CD4-positive, alpha-beta T cell treated with Interleukin-15 for 1 hour (primary cell): ENCODE measurements at regions not wholly inside any gene's neighbourhood (a gene's known extent, or its start where the extent isn't known, plus 50 kb on each side); places are given as distances from the start of the nearest gene placed in this dataset.

ENCODE experiments used
- DNase-seq: peaks from one replicate; pipeline ENCODE4 v3.0.0-alpha.2; 2020

DNA sequence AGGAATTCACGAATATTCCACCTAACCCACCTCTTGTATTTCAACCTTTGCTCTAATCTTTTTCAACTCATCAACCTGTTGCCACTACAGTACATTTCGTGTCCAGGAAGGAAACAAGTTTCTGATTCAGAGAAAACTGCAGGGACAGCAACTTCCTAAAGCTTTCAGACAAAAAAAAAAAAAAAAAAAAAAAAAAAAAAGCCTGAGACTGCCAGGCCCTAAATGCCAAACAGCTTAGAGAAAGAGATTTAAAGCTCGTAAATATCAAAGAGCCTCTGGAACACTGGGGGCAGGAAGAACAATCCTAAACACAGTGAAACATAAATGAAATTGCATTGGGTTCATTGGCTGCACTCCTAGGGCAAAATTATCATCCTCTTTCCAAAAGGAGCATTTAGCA, 411.2 kb upstream of the SPTLC3 start:
- no peak for DNase-seq

DNA sequence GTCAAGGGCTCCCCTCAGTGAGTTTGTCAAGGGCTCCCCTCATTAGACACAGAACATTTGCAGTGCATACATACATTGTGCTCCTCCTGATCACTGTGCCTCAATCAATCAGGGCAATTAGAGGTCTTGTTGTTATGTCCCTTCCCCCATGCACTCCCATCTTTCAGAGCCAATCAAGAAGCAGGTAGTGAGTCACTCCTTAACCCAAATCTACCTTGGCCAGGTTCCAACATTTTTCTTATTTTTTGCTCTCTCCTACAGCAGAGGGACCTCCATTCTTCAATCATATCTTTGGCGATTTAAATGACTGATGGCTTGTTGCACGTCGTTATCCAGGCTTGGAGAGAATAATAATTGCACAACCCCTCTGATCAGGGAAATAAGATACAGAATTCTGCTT, 409.9 kb upstream of the SPTLC3 start:
- no peak for DNase-seq

DNA sequence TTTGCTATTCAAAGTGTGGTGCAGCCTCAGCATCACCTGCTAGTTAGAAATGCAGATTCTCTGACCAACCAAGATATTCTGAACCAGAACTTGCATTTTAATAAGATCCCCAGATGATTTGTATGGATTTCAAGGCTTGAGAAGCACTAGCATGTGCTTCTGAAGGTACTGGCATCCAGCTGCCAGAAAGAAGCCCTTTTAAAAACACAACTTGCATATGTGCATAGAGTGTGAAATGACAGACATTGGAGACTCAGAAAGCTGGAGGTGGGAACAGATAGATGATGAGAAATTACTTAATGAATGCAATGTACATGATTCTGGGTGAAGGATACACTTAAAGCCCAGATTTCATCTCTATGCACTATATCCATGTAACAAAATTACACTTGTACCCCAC, 409.3 kb upstream of the SPTLC3 start:
- DNase-seq: no peak

DNA sequence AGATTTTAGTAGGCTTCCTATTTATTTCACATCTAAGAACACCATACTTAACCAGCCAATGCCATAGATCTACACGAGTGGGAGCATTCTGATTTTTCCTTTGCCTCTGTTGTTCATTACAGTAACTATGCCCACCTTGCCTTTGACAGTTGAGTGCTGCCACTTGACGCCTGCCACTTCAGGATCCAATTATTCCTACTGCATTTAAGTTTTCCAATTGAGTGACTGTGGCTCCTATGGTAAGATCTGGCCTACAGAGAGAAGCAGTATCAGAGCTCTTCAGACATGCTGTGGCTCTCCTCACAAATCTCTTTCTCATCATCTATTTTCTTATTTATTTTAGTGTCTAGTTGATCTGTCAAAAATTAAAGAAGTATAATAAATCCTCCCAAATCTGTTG, 403.0 kb upstream of the SPTLC3 start:
- no peak for DNase-seq

DNA sequence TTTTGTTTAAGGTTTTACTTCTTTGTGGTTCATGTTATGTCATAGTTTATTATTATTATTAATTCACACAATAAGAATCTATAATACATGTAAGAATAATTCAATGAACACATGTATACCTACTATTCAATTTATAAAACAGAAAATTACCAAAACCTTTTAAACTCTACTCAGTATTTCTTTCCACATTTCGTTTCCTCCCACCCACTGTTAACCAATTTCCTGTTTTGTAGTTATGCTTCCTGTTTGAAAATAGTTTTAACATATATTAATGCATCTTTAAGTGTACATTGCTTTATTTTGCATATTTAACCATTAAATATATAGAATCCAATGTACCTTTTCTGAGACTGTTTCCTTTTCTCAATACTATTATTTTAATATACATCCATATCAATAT, 397.9 kb upstream of the SPTLC3 start:
- DNase-seq: no peak

DNA sequence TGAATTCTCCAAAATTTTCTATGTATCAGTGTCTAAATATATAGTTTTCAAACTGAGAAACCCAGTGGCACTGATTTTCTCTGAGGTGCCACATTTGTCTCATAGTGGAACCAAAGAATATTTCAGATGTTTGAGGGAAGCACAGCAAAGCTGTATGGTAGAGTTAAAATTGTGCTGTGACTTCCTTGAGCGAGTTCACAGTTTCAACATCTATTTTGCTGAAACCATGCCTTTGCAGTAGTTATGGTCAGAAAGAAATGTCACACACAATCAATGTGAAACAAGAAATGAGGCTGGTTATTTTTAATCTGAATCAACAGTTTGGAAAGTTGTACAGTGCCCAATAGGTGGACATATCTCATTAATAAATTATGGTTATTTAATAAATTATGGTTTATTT, 394.0 kb upstream of the SPTLC3 start:
- no peak for DNase-seq

DNA sequence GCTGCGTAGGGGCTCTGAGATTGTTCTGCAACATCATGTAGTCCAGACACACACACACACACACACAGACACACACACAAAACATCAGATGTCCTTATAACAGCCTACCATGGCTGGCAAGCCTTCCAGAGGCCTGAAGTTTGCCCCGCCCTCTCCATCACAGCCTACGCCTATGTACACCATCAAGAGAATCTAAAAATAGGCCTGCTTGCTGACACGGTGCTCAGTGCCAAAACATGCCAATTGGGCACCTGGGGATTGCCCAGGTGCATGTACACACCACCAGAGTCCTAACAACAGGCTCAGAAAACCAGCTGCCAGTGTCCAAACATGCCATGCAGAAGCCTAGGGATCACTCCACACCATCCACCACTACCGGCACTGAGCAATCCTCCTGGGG, 391.7 kb upstream of the SPTLC3 start:
- DNase-seq: no peak

DNA sequence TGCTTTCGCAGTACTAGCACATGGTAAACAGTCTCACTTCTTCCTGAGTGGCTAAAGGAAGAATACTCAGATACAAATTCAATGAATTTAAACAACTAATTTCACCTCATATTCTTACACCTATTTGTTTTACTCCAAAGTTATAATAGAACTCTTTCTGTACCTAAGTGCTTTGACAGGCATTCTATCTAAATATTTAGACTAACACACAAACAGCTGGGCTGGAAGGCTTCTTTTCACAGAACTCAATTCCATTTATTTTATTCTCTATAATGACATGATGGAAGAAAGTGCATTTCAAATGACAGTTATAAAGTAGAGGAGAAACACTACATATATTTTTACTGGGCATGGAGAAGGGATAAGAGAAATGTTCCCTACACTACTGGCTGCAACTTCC, 384.9 kb upstream of the SPTLC3 start:
- DNase-seq: no peak

DNA sequence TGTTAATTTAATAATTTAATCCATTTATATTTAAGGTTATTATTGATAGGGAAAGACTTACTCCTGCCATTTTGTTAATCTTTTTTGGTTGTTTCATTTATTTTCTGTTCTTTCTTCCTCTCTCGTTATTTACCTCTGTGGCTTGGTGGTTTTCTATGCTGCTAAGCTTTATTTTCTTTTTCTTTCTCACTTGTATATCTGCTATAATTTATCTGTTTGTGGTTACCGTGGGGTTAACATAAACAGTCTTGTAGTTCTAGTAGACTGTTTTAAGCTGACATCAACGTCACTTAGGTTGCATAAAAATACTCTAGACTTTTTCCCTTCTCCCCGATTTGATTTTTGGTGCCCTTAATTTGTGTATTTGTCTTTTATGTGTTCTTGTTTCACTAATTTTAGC, 381.3 kb upstream of the SPTLC3 start:
- DNase-seq: no peak

DNA sequence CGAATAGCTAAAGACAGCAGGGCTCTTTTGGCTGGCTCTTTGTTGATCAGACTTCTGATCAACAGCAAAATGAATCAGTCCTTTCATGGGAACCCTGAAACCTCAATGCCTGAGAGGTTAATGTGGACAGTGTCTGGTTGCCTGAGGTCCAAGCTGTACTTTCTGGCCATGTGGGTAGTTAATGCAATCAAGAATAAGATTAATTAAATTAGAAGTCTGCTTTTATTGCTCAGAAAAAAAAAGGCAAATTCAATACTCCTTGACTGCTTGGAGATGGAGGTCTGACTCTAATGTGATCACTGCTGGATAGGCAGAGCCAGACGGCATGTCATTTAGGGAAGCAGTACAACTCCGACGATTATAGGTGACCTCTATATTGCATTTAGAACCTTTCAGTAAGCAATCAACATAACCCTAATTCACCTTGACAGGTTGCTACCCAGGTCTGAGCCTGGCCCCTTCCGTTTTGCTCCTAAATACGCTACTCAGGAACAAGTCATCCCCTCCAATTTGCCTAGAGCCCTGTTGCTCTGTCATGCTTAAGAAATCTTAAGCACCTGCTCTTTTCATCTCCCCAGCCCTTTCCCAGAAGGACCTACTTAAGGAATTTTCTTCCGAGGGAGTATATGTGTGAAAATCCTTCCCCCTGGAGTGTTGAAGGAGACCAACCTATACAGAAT, 370.0 kb upstream of the SPTLC3 start:
- DNase-seq: no peak

DNA sequence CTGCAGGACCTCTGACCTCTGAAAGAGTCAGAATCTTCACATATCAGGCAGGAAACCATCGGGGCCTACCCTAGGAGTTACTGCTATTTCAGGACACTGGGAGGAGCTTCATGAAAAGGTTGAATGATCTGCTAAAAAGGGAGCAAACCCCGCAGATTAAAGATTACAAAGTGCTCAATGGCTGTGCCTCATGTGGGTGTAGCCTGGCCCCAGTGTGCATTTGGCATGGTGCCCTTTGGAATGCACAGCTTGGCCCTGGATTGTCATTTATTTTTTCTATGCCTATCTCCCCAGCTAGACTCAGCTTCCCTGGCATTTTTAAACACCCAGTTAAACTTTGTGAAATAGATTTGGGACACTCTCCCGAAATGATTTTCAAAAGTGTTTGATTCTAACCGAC, 368.5 kb upstream of the SPTLC3 start:
- DNase-seq: no peak

DNA sequence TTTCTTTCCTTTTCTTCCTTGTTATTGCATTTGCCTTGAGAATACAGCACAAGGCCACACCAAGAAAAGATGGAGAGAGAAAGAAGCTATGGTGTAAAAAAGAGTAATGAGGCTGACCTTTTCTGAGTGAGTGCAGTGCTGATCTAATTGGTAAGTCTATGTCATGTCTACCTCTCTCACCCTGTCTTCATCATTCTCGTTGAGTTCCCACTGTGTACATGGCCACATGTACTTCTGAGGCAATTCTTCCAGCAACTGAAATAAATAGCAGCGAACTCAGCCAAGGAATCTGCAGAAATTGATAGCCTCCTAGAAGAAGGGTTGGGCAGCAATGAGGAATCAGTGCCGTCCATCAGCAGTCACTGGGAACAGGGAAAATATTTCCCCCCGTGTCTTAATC, 367.2 kb upstream of the SPTLC3 start:
- no peak for DNase-seq

DNA sequence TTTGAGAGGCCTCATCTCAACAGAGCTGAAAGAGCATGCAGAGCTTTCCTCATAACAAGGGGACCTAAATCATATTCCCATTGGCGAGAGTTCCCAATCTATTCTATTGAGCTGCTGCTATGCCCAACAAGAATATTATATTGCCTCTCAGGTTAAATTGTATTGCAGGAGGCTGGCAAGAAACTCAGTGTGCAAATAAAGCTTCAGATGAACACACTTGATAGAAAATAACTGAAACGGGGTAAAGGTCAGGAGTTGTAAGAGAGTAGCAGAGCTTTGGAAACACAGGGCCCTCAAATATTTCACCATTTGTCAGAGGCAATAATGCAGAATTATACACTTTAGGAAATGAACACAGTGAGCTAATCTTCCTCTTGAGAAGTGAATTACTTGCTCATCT, 364.3 kb upstream of the SPTLC3 start:
- no peak for DNase-seq

DNA sequence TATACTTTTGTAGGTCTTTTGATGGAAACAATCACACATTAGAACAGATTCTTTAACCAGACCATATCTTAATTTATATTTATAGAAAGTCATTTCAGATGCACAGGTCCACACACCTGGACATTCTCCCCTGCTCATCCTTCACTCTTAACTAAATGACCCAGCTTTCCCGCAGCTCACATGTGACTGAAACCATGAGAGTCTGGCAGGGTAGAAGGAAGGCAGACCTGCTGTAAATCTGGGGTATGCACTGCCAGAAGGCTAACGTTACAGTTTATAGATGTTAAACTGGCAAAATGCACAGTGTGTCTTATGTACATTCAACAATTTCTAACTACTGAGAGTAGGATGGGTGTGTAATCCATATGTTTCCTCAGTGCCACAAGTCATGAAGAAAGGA, 359.5 kb upstream of the SPTLC3 start:
- DNase-seq: no peak

DNA sequence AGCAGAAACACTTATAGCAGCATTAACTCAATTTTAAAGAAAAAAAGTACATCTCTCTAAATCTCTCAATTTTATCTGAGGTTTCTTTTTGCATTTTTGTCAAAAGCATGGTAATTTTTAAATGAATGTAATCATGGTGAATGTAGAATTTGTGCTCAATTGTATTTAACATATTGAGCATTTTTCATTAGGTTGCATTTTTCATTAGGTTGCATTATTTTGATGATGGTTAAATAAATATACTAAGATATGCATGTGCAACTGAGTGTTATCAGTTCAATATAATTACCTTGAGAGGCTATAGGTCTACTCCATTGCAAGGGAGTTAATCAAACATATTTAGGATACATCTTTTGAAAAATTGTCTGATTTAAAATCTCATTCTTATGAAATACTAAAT, 355.1 kb upstream of the SPTLC3 start:
- no peak for DNase-seq

DNA sequence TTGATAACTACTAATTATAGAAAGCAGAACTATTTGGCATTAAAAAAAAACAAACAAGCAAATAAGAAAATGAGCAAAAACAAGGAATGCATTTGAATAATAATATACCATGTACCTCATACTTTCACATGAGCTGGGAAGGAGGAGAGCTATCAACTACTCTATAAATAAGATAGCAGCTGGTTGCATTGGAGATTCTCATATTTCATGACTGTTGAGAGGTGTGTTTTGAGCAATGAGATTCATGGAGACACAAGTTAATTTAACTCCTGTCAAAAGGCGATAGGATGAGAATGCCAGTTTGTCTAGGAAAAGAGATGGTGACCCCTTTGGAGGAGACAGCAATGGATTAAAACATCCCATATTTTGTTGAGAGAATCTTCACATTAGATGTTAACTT, 348.8 kb upstream of the SPTLC3 start:
- no peak for DNase-seq

DNA sequence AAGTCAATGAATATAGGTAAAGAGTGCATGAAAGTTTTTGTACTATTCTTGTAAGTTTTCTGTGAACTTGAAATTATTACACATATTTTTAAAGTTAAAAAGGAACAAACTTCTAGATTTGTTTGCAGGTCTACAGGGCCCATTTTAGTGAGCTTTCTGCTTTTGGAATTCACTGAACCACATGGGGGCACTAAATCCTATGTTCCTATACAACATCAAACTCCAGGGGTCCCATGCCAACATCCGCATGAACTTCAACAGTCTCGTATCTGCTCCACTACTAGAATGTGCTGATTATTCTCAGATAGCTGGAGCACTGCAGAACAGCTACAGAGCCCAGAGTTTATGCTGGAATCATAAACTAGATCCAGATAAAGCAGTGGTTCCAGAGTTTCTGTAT, 347.9 kb upstream of the SPTLC3 start:
- DNase-seq: no peak

DNA sequence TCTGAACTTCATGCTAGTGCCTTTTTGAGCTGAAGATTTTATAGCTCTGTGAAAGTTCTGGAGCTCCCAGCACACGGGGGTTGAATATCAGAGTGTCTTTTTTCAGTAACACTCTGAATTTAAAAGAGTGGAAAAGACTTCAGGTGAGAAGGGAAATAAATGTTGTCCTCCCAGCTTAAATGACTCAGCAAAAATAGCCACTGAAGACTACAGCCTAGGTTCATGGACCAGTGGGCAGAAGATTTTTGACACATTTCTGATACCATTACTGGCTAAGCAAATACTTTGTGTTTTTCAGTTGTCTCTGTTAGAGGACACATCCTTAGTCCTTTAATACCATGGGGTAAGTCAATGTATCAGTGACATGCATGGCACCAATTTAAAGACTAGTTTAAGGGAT, 338.5 kb upstream of the SPTLC3 start:
- no peak for DNase-seq

DNA sequence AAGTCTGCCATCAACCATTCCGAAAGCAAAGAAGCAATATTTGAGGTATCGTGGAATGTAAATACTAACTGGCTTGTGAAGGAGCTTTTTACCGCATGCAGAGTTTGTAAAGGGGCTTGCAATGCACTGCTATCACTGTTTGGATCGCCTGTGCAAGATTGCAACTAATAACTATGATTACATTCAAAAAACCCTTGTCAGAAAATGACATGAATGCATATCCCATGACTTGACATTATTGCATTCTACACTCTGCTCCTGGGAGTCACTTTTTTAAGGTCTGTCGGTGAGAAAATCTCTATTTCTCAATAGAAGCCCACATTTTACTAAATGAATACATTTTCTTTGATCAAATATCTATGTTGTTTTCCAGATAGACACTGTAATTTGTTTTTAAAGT, 335.4 kb upstream of the SPTLC3 start:
- DNase-seq: no peak

DNA sequence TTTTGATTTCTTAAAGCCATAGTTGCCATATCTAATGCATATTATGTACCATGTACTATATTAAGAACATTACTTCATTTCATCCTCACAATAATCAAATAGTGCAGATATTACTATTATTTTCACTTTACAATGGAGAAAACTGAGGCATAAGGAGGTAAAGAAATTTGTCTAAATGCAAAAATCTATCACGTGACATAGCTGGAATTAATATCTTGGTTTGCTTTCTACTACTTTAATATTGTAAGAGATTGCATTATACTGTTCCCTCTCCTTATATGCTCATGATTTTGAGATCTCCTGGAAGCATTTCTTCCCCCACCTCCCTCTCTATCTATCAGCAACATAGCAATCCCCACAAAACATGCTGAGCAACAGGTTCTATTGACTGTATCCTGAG, 330.8 kb upstream of the SPTLC3 start:
- DNase-seq: no peak

DNA sequence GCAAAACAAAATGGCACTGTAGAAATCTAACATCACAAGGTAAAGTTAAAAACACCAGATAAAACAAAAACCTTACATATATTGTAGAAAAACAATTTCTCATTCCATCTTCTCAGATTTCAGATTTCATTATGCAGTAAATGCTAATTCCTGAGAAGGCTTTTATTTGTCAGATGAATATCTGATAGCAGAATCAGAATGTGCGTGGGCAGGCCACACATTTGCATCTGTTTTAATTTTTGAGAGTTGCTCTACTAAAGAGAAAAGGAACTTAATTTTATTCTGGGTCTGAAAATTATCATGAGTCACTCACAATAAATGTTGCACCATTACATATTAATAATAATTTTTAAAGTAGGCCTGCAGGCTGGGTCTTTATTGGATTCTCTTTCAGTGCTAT, 329.3 kb upstream of the SPTLC3 start:
- no peak for DNase-seq

DNA sequence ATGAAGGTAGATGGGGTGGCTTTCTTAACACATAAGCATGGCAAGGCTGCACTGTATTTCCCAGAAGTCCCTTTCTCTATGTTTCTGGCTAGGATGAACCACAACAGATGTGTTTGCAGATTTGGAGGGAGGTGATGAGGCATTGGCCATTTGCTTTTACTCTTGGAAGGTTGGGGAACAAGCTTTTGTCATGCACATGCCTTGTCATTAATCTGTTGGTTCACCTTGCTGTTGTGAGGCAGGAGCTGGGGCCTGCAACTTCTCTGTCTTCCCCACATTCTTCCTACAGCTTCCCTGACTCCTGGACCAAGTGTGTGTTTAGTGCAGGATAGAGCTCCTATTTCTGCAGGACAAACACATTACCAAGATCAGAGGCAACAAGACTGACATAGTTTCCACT, 326.2 kb upstream of the SPTLC3 start:
- DNase-seq: no peak

DNA sequence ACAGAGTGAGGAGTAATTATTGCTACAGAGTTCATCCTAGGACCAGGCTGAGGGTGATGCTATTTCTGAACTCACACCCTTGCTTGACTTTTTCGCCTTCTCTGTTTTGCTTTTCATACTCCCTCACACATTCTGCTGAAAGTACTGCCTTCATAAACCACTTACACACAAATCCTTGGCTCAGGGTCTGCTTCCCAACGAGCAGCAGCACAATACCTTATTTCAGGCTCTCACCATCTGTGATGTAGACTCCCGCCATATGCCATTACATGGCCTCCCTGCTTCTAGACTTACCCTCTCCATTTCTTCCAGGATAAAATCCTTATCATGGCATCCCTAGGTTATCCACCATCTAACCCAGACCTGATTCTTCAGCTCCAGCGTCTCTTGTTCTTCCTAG, 321.3 kb upstream of the SPTLC3 start:
- DNase-seq: no peak

DNA sequence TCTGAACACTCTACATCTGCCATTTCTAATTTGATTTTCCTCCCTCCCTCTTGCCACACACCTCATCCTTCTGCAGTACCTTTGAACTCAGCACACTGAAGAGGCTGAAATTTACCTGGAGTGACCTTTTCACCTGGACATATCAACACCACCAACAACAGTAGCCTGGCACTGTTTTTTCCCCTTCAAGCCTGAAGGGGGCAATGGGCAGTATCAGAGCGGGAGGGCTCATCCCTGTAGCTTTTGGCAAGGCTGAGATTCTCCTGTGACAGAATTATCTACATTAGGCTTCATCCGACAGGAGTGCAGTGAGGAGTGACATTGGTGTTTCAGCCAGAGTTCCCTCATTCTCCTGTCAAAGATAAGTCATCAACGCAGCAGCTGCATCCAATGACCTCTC, 312.8 kb upstream of the SPTLC3 start:
- no peak for DNase-seq

DNA sequence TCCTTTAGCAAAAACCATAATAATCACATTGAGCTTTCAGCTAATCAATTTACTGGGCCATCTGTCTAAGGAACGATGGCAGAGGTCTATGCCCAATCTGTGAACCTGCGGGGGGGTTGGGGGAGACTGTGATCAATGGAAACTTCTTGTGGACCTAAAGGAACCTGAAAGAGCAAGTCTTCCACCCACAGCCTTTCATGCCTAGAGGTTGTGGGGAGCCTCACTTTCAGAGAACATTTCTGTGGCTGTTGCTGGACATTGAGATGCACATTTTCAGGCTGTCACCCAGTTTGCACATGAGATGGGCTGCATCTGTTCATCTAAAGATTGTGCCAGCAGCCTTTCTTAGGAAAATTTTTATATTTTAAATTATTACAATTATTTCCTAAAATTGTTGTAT, 310.0 kb upstream of the SPTLC3 start:
- DNase-seq: no peak
